ENCODE measurements at regions not wholly inside any gene's neighbourhood (a gene's known extent, or its start where the extent isn't known, plus 50 kb on each side); places are given as distances from the start of the nearest gene placed in this dataset.

- RAD21 ChIA-PET (ENCODE audit: unreplicated experiment): no interaction called here
- Histone ChIP-seq H3K4me2 (ENCODE audit: control insufficient read depth, insufficient read depth) (no peak overlapping the region), H3K4me3 (no peak overlapping the region), H4K20me1 (ENCODE audit: control insufficient read depth, insufficient read depth) (no peaks in the 10 kb centered on the region), H3K9ac (ENCODE audit: control insufficient read depth, insufficient read depth, low read length) (no peak overlapping the region), H3K79me2 (ENCODE audit: control insufficient read depth, insufficient read depth, low read length) (no peaks in the 10 kb centered on the region), H3K4me1 (ENCODE audit: control insufficient read depth, insufficient read depth, low read length) (no peaks in the 10 kb centered on the region), H2AFZ (ENCODE audit: control insufficient read depth, low read depth, low read length) (no peak overlapping the region), H3K27ac (ENCODE audit: control insufficient read depth, insufficient read depth) (no peak overlapping the region), H3K9me3 (replicated peaks; ENCODE audit: control insufficient read depth, insufficient read depth, low read length) (no peaks in the 10 kb centered on the region), H3K36me3 (ENCODE audit: control insufficient read depth in 2 of 2, insufficient read depth in 2 of 2, low read length in 1 of 2) (no peaks in the 10 kb centered on the region), H3K27me3 (replicated peaks in 1 of 2; ENCODE audit: control insufficient read depth in 2 of 2, insufficient read depth in 2 of 2, low read length in 1 of 2) (no peaks in the 10 kb centered on the region)
- BruUV-seq (replicated peaks): no TSS peak
- SMC1A ChIA-PET (ENCODE audit: uncharacterized antibody, unreplicated experiment): no interaction called here
- no peak for ATAC-seq
- DNase-seq (ENCODE audit: low read depth, low spot score): no peak
- intact Hi-C loops (cut with micrococcal nuclease; ENCODE audit: unreplicated experiment) (no loop called here), in situ Hi-C loops (cut with MboI) (no loop called here)
- FAIRE-seq: no peak
- CTCF ChIA-PET: interaction anchor here (0.6 to 1.0 kb wide), 2 partner anchors 12 to 123 kb away, joined by 3 read pairs; no protein-coding TSS in a partner anchor
- WGBS (ENCODE audit: insufficient coverage, insufficient replicate concordance, low lambda C conversion rate, missing lambda C conversion rate): 61% methylated on average over 7 of the region's 7 CpGs
- POLR2A ChIA-PET: no interaction called here
- TF ChIP-seq PAX8 (IDR thresholded peaks at IDR 0.05) (no peak), YBX1 (IDR thresholded peaks at IDR 0.05) (no peak), HCFC1 (IDR thresholded peaks at IDR 0.05; ENCODE audit: low read length) (no peak), CEBPB (IDR thresholded peaks at IDR 0.05; ENCODE audit: borderline replicate concordance in 1 of 2, low read depth in 2 of 2, low read length in 2 of 2) (no peak), NRF1 (conservative IDR thresholded peaks at IDR 0.05; ENCODE audit: low read depth, low read length) (no peak), TAF1 (IDR thresholded peaks at IDR 0.05; ENCODE audit: borderline replicate concordance, low read depth, low read length) (no peak), POLR2A (IDR thresholded peaks at IDR 0.05; ENCODE audit: low read depth, low read length) (no peak), MTA3 (IDR thresholded peaks at IDR 0.05; ENCODE audit: borderline replicate concordance, low read length) (no peak), ZBTB4 (CRISPR knock-in tag; IDR thresholded peaks at IDR 0.05) (no peak), BCL11A (IDR thresholded peaks at IDR 0.05; ENCODE audit: low read depth, low read length) (no peak), PRDM15 (CRISPR knock-in tag; IDR thresholded peaks at IDR 0.05) (no peak), NFIC (IDR thresholded peaks at IDR 0.05; ENCODE audit: low read depth, low read length) (no peak), NR2C1 (IDR thresholded peaks at IDR 0.05) (no peak), CHD1 (IDR thresholded peaks at IDR 0.05; ENCODE audit: low read depth, low read length) (no peak)
- TF ChIP-seq, protein P1, sequence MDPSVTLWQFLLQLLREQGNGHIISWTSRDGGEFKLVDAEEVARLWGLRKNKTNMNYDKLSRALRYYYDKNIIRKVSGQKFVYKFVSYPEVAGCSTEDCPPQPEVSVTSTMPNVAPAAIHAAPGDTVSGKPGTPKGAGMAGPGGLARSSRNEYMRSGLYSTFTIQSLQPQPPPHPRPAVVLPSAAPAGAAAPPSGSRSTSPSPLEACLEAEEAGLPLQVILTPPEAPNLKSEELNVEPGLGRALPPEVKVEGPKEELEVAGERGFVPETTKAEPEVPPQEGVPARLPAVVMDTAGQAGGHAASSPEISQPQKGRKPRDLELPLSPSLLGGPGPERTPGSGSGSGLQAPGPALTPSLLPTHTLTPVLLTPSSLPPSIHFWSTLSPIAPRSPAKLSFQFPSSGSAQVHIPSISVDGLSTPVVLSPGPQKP (IDR thresholded peaks at IDR 0.05; ENCODE audit: low read depth, low read length): no peak
Measured at GRCh38 chr17:59508999-59509625, 56.3 kb upstream of the DHX40 start.
